GM19351 (cell line): ENCODE measurements at regions not wholly inside any gene's neighbourhood (a gene's known extent, or its start where the extent isn't known, plus 50 kb on each side); places are given as distances from the start of the nearest gene placed in this dataset.
A peak's percentile ranks its signal among the peaks of the same experiment; 100 is the strongest.
"Not testable (repeated sequence)": the region's sequence is repeated elsewhere in the genome, so short reads cannot be mapped to it uniquely, and the experiment has no call there.

Source experiments
- ATAC-seq: cut with Tn5 transposase; IDR thresholded peaks from one replicate; pipeline ENCODE4 v1.9.1; 2021; ENCODE audit warnings: mild to moderate bottlenecking, moderate library complexity; ENCODE audit not compliant: unreplicated experiment

DNA sequence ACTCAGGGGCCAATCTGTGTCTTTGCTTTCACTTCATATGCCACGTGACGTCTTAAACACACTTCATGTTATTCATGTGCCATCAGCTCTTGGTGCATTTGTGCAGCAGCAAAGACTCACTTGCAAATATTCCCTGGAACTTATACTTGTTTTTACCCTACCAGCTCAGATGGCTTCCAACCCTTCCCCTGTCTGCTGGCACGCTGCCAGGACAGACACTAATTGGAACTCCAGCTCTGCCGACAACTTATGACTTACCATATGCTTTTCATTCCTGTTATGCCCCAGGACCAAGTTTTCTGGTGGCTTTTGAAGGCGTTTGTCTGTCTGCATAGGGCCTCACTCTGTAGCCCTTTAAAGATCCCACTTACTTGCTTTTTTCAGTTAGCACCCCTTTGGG is 261.7 kb upstream of the GNPDA2 start:
- no peak for ATAC-seq

GRCh38 chr4:44985938-44986337 is 259.6 kb upstream of the GNPDA2 start:
- no peak for ATAC-seq

- no peak for ATAC-seq
Measured at GRCh38 chr4:44985152-44985551, 258.8 kb upstream of the GNPDA2 start.

DNA sequence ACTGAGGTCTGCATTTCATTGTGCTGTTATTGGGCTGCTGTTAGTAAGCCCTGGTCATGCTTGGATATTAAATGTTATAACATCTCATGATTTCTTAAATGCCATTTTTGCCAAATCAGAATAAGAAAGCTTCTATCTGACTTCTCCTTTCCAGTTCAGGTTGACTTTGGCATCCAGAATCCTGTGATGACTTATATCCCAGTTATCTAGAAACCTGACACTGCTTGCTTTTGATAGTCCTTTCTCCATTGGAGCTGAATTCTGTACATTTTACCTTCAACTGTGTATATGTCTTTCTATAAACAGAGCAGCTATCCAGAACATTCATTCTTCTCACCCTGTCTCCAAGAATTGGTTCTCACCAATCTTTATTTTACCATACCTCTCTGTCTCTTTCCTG is 257.7 kb upstream of the GNPDA2 start:
- ATAC-seq = no peak

GRCh38 chr4:44983083-44983482 is 256.7 kb upstream of the GNPDA2 start:
- no peak for ATAC-seq

- no peak for ATAC-seq
Measured at GRCh38 chr4:44978020-44978419, 251.7 kb upstream of the GNPDA2 start.

DNA sequence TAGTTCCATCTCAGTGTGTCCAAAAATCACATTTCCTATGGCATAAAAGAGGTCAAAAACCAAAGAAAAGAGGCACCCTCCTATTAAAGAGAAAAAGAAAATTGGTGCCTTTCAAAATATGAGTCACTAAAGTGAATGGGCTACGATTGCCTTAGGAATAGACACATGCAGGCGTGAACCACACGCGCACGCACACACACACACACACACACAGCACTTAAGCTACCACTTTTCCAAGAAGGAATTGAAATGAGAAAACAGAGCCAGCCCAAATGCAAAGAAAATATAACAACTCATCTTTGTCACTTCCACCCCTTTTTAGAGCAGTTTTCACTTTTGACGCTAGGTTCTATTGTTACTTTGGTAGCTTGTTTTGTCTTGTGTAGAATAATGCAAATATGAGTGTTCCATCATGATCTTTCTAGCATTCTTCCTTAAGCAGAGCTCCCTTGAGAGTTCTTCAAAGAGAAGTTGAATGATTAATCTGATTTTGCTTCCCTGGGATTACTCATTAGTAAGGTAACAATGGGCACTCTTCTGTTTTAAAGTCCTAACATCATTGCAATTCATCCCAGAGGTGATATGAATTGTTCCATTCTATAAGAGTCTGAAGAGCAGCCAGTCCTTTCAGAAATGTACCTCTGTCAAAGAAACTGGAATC is 239.2 kb upstream of the GNPDA2 start:
- ATAC-seq = no peak

- ATAC-seq = not testable (repeated sequence)
Measured at GRCh38 chr4:44964086-44964485, 237.7 kb upstream of the GNPDA2 start.

DNA sequence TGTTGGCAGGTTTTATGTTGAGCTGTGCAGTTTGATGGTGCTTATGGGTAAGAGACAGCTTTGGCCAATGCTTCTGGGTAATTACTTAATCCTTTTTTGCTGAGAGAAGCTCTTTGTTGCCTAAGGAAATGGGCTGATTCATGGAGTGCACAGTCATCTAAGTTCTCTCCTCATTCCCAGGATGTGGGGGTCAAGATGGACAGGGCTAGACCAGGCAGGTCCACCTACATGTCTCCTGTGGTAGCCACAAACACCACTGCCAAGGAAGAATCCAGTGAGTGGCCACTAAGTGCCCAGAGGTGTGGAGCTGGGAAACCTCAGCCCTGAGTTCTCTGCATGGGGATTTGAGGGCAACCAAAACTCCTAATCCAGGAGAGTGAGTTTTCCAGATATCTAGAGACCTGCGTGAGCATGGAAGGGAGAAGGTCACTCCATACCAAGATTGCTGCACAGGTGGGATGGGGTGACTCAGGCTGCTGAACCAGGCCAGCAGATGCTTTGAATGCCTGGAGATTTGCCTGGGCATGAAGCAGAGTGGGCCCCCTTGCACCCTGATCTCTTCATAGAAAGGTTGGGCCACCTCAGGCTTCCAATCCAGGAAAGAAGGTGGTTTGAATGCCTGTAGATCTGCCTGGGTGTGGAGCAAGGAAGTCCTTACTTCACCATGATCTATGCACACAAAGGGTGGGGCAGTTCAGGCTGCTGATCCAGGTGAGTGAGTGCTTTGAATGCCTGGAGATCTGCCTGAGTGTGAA is 234.8 kb upstream of the GNPDA2 start:
- no peak for ATAC-seq

DNA sequence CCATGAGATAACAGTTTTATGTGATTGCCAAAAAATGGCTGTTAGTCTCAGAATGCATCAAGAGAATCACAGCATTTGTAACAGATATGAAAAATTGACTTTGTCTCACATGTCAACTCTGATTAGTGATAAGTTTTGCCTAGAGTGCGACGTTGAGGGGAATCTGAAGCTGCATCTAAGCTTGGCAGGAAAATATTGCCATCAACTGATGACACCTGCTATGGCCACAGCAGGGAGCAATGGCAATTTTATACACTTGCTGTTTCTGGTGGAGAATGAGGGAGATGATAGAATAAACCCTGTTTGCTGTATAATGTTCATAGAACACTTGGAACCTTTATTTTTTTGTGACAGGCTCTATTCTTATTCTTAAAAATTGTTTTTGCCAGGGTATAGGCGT is 205.4 kb upstream of the GNPDA2 start:
- no peak for ATAC-seq

DNA sequence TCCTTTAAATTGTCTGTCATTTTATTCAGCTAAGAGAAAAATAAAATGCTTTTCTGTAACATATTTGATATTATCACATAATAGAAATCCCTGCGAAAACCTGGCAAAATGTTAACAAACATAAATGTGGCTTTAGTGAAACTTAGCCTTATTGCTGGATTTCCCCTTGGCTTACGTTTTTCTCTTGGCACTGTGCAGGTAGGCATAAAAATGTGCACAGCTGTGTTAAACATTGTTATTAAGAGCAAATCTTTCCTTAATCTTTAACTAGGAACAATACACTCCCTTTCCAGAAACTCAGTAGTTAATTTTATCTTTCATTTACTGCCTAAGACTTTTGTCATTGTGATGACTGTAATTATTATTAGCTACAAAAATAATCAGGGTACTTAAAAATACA is 202.4 kb upstream of the GNPDA2 start:
- no peak for ATAC-seq

GRCh38 chr4:44927399-44928380 is 201.3 kb upstream of the GNPDA2 start:
- ATAC-seq = peak; percentile 81

- ATAC-seq = no peak
Measured at GRCh38 chr4:44916411-44916810, 190.1 kb upstream of the GNPDA2 start.

GRCh38 chr4:44914748-44915147 is 188.4 kb upstream of the GNPDA2 start:
- no peak for ATAC-seq

- no peak for ATAC-seq
Measured at GRCh38 chr4:44914223-44914622, 187.9 kb upstream of the GNPDA2 start.

- ATAC-seq = no peak
Measured at GRCh38 chr4:44912980-44913379, 186.6 kb upstream of the GNPDA2 start.

DNA sequence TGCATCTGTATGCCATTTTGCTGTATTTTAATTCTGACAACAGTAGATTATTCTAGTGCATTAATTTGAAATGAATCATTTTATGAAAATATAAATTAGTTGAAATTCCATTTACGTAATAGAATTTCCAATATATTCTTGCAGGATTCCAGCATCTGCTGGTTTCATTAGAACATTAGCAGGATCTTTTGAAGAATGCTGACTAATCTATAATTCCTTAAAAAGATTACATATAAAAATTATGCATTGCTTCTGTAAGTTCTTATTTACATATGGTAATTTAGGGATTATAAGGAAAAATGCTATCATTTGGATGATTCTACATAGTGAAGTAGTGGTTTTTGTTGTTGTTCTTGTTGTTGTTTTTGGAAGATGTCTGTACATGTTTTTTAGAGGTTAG is 182.2 kb upstream of the GNPDA2 start:
- no peak for ATAC-seq

DNA sequence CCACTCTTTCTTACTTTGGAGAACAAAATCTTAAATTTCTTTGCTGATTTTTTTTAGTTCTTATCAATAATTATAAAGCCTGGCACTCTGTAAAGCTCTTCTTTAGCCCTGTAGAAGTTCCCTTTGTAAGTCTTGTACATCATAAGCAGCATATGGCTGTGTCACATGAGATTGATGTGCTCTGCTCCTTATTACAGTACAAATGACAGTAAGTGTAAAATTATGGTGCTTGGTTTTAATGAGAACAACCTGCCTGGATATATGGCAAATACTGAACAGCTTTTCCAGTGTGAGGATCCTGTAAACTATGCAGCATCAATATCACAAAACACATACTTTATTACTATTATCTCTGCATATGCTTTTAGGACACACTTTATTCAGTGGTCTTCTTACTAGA is 145.9 kb upstream of the GNPDA2 start:
- no peak for ATAC-seq

- ATAC-seq = no peak
Measured at GRCh38 chr4:44871133-44871532, 144.8 kb upstream of the GNPDA2 start.

GRCh38 chr4:44869985-44870384 is 143.6 kb upstream of the GNPDA2 start:
- ATAC-seq = no peak

DNA sequence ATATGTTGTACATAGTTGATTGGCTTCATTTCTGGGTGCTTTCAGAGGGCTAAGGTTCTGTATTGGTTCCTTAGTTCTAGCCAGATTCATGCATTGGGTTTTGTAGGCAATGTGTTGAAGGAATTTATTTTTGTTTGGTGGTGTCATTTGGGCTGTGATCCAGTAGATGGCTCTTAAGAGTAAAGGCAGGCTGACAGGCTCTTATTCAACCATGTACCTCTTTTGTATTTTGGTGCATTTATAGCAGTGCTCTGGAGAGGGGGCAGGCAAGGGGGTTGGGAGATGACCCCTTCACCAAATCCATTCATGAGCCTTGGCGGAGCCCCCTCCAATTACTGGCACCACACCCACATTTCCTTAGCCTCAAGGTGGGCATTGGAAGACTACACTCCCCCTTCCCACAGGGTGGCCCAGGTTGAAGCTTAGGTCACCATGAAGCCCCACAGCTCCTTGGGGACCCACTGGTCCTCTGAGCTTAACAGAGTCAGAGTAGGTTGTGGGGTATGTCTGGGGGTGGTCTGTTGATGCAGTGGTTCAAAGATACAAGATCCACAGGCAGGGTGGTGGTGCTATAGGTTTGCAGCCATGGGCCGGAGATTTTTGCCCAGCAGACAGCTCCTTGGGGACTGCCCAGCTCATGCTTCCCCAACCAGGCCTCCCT is 143.0 kb upstream of the GNPDA2 start:
- no peak for ATAC-seq
